HG03108 (cell line): ENCODE measurements at regions not wholly inside any gene's neighbourhood (a gene's known extent, or its start where the extent isn't known, plus 50 kb on each side); places are given as distances from the start of the nearest gene placed in this dataset.
"Not testable (repeated sequence)": the region's sequence is repeated elsewhere in the genome, so short reads cannot be mapped to it uniquely, and the experiment has no call there.

ENCODE experiments used
- ATAC-seq: cut with Tn5 transposase; IDR thresholded peaks from one replicate; pipeline ENCODE4 v1.9.1; 2021; ENCODE audit warnings: moderate library complexity; ENCODE audit not compliant: unreplicated experiment

GRCh38 chr12:124387528-124387911 lies 92.6 kb downstream of the RFLNA start:
- ATAC-seq: no peak

- no peak for ATAC-seq
Observed at GRCh38 chr12:124386661-124387527, 92.0 kb downstream of the RFLNA start.

GRCh38 chr12:124386059-124386458 lies 91.2 kb downstream of the RFLNA start:
- ATAC-seq: no peak

GRCh38 chr12:124385219-124385969 lies 90.5 kb downstream of the RFLNA start:
- no peak for ATAC-seq

- no peak for ATAC-seq
Observed at GRCh38 chr12:124384299-124384894, 89.5 kb downstream of the RFLNA start.

- no peak for ATAC-seq
Observed at GRCh38 chr12:124383028-124383427, 88.1 kb downstream of the RFLNA start.

- no peak for ATAC-seq
Observed at GRCh38 chr12:124381456-124382296, 86.8 kb downstream of the RFLNA start.

- no peak for ATAC-seq
Observed at GRCh38 chr12:124380796-124381455, 86.0 kb downstream of the RFLNA start.

GRCh38 chr12:124379938-124380754 lies 85.3 kb downstream of the RFLNA start:
- no peak for ATAC-seq

- ATAC-seq: no peak
Observed at GRCh38 chr12:124379379-124379937, 84.6 kb downstream of the RFLNA start.

- no peak for ATAC-seq
Observed at GRCh38 chr12:124378926-124379325, 84.0 kb downstream of the RFLNA start.

GRCh38 chr12:124377981-124378509 lies 83.2 kb downstream of the RFLNA start:
- no peak for ATAC-seq

- no peak for ATAC-seq
Observed at GRCh38 chr12:124376435-124376834, 81.5 kb downstream of the RFLNA start.

GRCh38 chr12:124375789-124376175 lies 80.9 kb downstream of the RFLNA start:
- no peak for ATAC-seq

GRCh38 chr12:124375141-124375788 lies 80.4 kb downstream of the RFLNA start:
- no peak for ATAC-seq

GRCh38 chr12:124374567-124374966 lies 79.7 kb downstream of the RFLNA start:
- no peak for ATAC-seq

GRCh38 chr12:124374147-124374546 lies 79.3 kb downstream of the RFLNA start:
- ATAC-seq: no peak

GRCh38 chr12:124373701-124374100 lies 78.8 kb downstream of the RFLNA start:
- not testable (repeated sequence) for ATAC-seq
